ENCODE measurements at regions not wholly inside any gene's neighbourhood (a gene's known extent, or its start where the extent isn't known, plus 50 kb on each side); places are given as distances from the start of the nearest gene placed in this dataset.

GRCh38 chr9:21557428-21557768 is 75.3 kb upstream of the IFNE start:
- H3K9me3 ChIP-seq (ENCODE audit: low read depth, low read length): no peaks in the 10 kb centered on the region
- peaks cover 12% of the 10 kb centered on the region for H3K4me1 ChIP-seq (ENCODE audit: insufficient read depth, low read length)
- H3K4me3 ChIP-seq (ENCODE audit: low read length): no peak overlapping the region
- H3K27me3 ChIP-seq (ENCODE audit: insufficient read depth, low read length): peaks cover 80% of the 10 kb centered on the region

- Histone ChIP-seq H3K9me3 (ENCODE audit: low read depth, low read length) (no peaks in the 10 kb centered on the region), H3K27me3 (ENCODE audit: insufficient read depth, low read length) (peaks cover 78% of the 10 kb centered on the region), H3K4me3 (ENCODE audit: low read length) (no peak overlapping the region), H3K4me1 (ENCODE audit: insufficient read depth, low read length) (peaks cover 12% of the 10 kb centered on the region)
These were observed 76.0 kb upstream of the IFNE start for GRCh38 chr9:21558079-21558478.

- Histone ChIP-seq H3K9me3 (ENCODE audit: low read depth, low read length) (no peaks in the 10 kb centered on the region), H3K4me3 (ENCODE audit: low read length) (peak overlapping the region; percentile 42), H3K4me1 (ENCODE audit: insufficient read depth, low read length) (peaks cover 12% of the 10 kb centered on the region), H3K27me3 (ENCODE audit: insufficient read depth, low read length) (peaks cover 76% of the 10 kb centered on the region)
These were observed 76.7 kb upstream of the IFNE start for GRCh38 chr9:21558615-21559401.

GRCh38 chr9:21559402-21560280 is 77.5 kb upstream of the IFNE start:
- Histone ChIP-seq H3K4me3 (ENCODE audit: low read length) (peak overlapping the region; percentile 42), H3K9me3 (ENCODE audit: low read depth, low read length) (no peaks in the 10 kb centered on the region), H3K27me3 (ENCODE audit: insufficient read depth, low read length) (peaks cover 82% of the 10 kb centered on the region), H3K4me1 (ENCODE audit: insufficient read depth, low read length) (peaks cover 12% of the 10 kb centered on the region)

GRCh38 chr9:21560281-21560745 is 78.2 kb upstream of the IFNE start:
- Histone ChIP-seq H3K4me1 (ENCODE audit: insufficient read depth, low read length) (peaks cover 12% of the 10 kb centered on the region), H3K9me3 (ENCODE audit: low read depth, low read length) (no peaks in the 10 kb centered on the region), H3K27me3 (ENCODE audit: insufficient read depth, low read length) (peaks cover 80% of the 10 kb centered on the region), H3K4me3 (ENCODE audit: low read length) (peak overlapping the region; percentile 9)

GRCh38 chr9:21561502-21561901 is 79.4 kb upstream of the IFNE start:
- H3K27me3 ChIP-seq (ENCODE audit: insufficient read depth, low read length): peaks cover 77% of the 10 kb centered on the region
- H3K4me1 ChIP-seq (ENCODE audit: insufficient read depth, low read length): peaks cover 12% of the 10 kb centered on the region
- H3K9me3 ChIP-seq (ENCODE audit: low read depth, low read length): no peaks in the 10 kb centered on the region
- H3K4me3 ChIP-seq (ENCODE audit: low read length): no peak overlapping the region

- H3K4me1 ChIP-seq (ENCODE audit: insufficient read depth, low read length): peaks cover 4% of the 10 kb centered on the region
- peaks cover 64% of the 10 kb centered on the region for H3K27me3 ChIP-seq (ENCODE audit: insufficient read depth, low read length)
- H3K9me3 ChIP-seq (ENCODE audit: low read depth, low read length): no peaks in the 10 kb centered on the region
- H3K4me3 ChIP-seq (ENCODE audit: low read length): no peak overlapping the region
These were observed 82.1 kb upstream of the IFNE start for GRCh38 chr9:21564175-21564574.

- H3K4me1 ChIP-seq (ENCODE audit: insufficient read depth, low read length): no peaks in the 10 kb centered on the region
- no peaks in the 10 kb centered on the region for H3K9me3 ChIP-seq (ENCODE audit: low read depth, low read length)
- H3K4me3 ChIP-seq (ENCODE audit: low read length): no peak overlapping the region
- peaks cover 60% of the 10 kb centered on the region for H3K27me3 ChIP-seq (ENCODE audit: insufficient read depth, low read length)
These were observed 83.0 kb upstream of the IFNE start for GRCh38 chr9:21565155-21565554.

- Histone ChIP-seq H3K4me1 (ENCODE audit: insufficient read depth, low read length) (no peaks in the 10 kb centered on the region), H3K4me3 (ENCODE audit: low read length) (no peak overlapping the region), H3K9me3 (ENCODE audit: low read depth, low read length) (no peaks in the 10 kb centered on the region), H3K27me3 (ENCODE audit: insufficient read depth, low read length) (peaks cover 43% of the 10 kb centered on the region)
These were observed 85.8 kb upstream of the IFNE start for GRCh38 chr9:21567926-21568325.

GRCh38 chr9:21568484-21568883 is 86.4 kb upstream of the IFNE start:
- Histone ChIP-seq H3K4me3 (ENCODE audit: low read length) (no peak overlapping the region), H3K4me1 (ENCODE audit: insufficient read depth, low read length) (no peaks in the 10 kb centered on the region), H3K27me3 (ENCODE audit: insufficient read depth, low read length) (peaks cover 40% of the 10 kb centered on the region), H3K9me3 (ENCODE audit: low read depth, low read length) (no peaks in the 10 kb centered on the region)

GRCh38 chr9:21569721-21570120 is 87.6 kb upstream of the IFNE start:
- no peak overlapping the region for H3K4me3 ChIP-seq (ENCODE audit: low read length)
- no peaks in the 10 kb centered on the region for H3K9me3 ChIP-seq (ENCODE audit: low read depth, low read length)
- H3K27me3 ChIP-seq (ENCODE audit: insufficient read depth, low read length): peaks cover 29% of the 10 kb centered on the region
- H3K4me1 ChIP-seq (ENCODE audit: insufficient read depth, low read length): no peaks in the 10 kb centered on the region

GRCh38 chr9:21570643-21571275 is 88.6 kb upstream of the IFNE start:
- no peaks in the 10 kb centered on the region for H3K9me3 ChIP-seq (ENCODE audit: low read depth, low read length)

GRCh38 chr9:21574261-21574660 is 92.1 kb upstream of the IFNE start:
- H3K27me3 ChIP-seq (ENCODE audit: insufficient read depth, low read length): peaks cover 1% of the 10 kb centered on the region

More at GRCh38 chr9:21570643-21571275, 88.6 kb upstream of the IFNE start:
- Histone ChIP-seq H3K4me3 (ENCODE audit: low read length) (no peak overlapping the region), H3K27me3 (ENCODE audit: insufficient read depth, low read length) (peaks cover 21% of the 10 kb centered on the region), H3K4me1 (ENCODE audit: insufficient read depth, low read length) (no peaks in the 10 kb centered on the region)

GRCh38 chr9:21576331-21577189 is 94.4 kb upstream of the IFNE start:
- Histone ChIP-seq H3K4me3 (ENCODE audit: low read length) (no peak overlapping the region), H3K9me3 (ENCODE audit: low read depth, low read length) (no peaks in the 10 kb centered on the region), H3K4me1 (ENCODE audit: insufficient read depth, low read length) (no peaks in the 10 kb centered on the region), H3K27me3 (ENCODE audit: insufficient read depth, low read length) (no peaks in the 10 kb centered on the region)

More at GRCh38 chr9:21574261-21574660, 92.1 kb upstream of the IFNE start:
- H3K4me1 ChIP-seq (ENCODE audit: insufficient read depth, low read length): no peaks in the 10 kb centered on the region
- no peaks in the 10 kb centered on the region for H3K9me3 ChIP-seq (ENCODE audit: low read depth, low read length)
- H3K4me3 ChIP-seq (ENCODE audit: low read length): no peak overlapping the region
